GM21529 (cell line): ENCODE measurements at regions not wholly inside any gene's neighbourhood (a gene's known extent, or its start where the extent isn't known, plus 50 kb on each side); places are given as distances from the start of the nearest gene placed in this dataset.
A peak's percentile ranks its signal among the peaks of the same experiment; 100 is the strongest.
"Not testable (repeated sequence)": the region's sequence is repeated elsewhere in the genome, so short reads cannot be mapped to it uniquely, and the experiment has no call there.

Source experiments
- ATAC-seq: cut with Tn5 transposase; IDR thresholded peaks from one replicate; pipeline ENCODE4 v1.9.1; 2021; ENCODE audit not compliant: unreplicated experiment

DNA sequence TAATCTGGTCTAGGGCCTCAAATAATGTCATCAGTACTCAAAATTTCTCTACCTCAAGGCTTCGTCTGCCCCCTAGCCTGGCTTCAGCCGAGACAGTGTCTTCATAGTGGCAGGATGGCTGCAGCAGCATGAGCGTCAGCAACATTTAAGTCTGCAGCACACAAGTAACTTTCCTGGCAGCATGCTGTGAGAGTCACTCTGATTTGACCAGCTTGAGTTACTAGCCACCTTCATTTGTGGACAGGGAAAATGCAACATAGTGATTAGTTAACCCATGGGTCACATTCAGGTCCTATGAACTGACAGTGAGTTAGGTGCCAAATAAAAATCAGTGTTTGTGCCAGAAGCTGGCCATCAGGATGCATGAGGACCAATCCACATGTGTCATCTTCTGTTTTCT, 209.9 kb upstream of the SLC35B3 start:
- no peak for ATAC-seq

DNA sequence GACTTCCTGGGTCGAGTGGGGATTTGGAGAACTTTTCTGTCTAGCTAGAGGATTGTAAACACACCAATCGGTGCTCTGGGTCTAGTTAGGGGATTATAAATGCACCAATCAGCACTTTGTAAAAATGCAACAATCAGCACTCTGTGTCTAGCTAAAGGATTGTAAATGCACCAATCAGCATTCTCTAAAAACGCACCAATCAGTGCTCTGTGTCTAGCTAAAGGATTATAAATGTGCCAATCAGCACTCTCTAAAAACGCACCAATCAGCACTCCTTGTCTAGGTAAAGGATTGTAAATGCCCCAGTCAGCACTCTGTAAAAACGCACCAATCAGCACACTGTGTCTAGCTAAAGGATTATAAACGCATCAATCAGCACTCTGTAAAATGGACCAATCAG, 209.0 kb upstream of the SLC35B3 start:
- no peak for ATAC-seq

DNA sequence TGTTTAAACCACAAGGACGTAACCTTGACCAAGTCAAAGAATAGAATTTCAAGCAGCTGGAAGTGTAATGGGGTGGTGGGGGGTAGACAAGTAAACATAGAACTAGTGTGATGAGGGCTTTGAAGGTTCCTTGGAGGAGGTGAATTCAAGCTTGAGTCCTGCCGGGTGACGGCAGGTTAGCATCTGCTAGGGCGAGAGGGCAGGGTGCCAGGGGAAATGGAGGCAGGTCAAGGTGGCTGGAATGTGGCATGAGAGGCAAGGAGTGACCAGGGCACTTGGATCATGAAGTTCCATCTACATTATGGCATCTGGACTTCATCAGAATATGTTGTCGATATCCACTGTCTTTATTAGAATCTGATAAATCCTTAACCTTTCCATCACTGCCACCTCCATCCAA, 207.5 kb upstream of the SLC35B3 start:
- ATAC-seq, result no peak

DNA sequence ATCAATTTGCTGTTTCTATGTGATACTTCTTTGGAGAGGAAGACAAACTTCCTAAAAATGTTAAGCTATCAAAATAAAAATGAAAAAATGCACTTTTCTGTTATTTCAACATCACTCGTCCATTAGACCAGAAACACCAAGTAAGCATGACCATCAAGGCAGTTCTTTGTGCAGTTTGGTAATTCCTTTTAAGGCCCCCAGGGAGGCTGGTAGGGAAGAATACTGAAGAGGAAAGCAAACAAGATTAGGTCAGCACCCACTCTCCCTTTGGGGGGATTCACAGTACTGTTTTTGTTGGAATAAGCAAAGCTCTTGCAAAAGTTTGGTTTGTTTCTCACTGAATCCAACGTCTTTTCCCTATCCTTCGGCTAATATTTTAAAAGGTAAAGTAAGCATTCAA, 206.8 kb upstream of the SLC35B3 start:
- no peak for ATAC-seq

DNA sequence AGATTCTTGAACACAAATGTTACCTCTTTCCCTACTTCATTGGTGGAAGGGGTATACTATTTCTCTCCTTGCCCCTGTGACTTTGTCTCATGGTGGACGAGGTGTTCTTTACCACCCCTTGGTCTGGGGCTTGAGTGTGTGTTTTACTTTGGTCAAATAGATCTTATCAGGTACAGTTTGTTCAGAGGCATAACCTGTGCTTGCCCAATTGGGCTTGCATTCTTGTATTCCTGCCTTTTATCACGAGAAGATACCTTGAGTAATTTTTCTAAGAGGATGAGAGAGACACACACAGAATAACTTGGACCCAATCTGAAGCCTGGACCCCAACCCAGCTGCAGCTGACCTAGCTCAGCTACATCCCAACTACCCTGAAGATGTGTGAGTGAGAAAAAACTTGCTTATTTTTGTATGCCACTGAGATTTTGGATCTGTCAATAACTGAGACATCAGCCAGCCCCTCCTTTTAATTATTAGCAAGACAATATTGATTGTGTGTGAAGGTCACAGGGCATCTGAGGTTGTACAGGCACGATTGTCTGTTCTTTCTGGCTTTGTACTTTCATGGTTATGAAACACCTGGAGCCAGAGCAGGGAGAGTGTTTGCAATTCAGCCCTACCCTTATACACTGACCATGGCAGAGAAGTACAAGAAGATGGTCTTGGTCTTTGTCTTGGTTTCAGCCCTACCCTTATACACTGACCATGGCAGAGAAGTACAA, 204.7 kb upstream of the SLC35B3 start:
- no peak for ATAC-seq

DNA sequence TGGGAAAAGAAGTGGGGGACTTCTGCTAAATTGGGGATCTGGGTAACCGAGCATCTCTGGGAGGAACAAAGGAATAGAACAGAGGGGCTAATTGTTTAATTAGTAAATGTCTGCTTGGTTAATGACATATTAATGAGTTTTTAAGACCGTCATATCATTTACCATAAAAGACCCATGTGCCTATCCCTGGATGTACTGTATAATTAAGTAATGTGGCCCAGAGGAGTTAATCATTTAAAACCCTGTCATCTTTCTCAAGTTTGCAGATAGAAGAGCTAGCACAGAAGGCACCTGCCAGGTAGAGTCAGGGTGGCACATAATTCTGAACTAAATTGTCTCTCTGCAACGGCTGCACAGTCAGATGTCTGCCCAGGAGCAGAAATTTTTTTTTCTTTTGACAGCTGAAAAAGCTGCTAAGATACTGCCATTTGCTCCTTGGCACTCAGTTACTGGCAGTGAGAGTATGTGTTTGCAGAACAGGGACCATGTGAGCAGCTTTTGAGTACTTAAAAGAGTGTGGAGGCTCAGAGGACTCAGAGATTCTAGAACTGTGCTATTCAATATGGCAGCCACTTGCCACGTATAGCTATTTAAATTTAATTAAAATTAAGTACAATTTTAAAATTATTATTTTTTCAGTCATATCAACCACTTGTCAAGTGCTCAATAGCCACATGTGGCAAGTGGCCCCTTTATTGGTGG, 202.7 kb upstream of the SLC35B3 start:
- ATAC-seq, result no peak

DNA sequence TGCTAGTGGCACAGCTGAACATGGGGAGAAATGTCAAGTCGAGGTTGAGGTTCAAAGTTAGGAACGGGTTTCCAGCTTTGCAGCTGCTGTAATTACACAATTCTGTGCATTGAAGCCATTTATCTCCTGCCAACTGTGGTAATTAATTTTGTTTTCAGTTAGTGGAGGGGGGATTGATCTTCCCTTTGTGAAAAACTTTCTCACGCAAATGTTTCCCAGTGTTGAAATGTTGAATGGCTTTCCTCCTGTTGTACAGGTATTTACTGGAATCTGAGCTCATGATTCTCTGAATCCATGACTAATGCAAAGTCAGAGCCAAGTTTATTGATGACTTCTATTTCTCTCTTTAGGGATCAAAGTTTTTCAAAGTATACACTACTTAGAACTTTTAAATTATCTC, 198.4 kb upstream of the SLC35B3 start:
- ATAC-seq, result no peak

DNA sequence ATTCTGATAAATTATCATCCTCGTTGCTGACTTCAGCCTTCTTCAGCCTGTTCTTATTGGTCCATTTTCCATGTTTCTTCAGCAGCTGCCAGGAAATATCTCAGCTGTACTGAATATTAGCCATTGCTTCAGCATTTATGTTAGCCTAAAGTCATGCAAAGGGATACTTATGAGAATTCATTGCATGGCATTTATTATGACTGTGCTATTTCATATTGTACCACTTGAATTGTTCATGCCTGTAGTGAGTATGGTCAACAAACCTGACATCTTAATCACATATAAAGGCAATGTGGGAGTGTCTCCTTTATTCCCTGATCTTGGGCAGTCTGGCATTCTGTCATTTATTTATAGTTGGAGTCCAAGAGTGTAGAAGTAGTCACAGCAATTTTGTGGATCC, 193.4 kb upstream of the SLC35B3 start:
- ATAC-seq, result no peak

DNA sequence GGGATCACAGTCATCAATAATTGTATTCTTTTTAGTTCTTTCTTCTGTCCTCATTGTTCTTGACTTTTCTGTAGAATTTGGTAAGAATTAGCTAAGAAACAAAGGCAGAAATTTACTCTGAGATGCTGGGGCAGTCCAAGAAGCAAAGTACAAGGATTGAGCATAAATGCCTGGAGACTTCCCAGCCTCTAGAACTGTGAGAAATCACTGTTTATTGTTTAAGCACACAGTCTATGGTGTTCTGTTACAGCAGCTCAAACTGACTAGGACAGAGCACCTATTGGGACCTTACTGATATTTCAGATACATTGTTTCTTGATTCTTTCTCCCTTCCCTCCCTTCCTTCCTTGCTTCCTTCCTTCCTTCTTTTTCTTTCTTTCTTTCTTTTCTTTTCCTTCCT, 192.7 kb upstream of the SLC35B3 start:
- no peak for ATAC-seq

DNA sequence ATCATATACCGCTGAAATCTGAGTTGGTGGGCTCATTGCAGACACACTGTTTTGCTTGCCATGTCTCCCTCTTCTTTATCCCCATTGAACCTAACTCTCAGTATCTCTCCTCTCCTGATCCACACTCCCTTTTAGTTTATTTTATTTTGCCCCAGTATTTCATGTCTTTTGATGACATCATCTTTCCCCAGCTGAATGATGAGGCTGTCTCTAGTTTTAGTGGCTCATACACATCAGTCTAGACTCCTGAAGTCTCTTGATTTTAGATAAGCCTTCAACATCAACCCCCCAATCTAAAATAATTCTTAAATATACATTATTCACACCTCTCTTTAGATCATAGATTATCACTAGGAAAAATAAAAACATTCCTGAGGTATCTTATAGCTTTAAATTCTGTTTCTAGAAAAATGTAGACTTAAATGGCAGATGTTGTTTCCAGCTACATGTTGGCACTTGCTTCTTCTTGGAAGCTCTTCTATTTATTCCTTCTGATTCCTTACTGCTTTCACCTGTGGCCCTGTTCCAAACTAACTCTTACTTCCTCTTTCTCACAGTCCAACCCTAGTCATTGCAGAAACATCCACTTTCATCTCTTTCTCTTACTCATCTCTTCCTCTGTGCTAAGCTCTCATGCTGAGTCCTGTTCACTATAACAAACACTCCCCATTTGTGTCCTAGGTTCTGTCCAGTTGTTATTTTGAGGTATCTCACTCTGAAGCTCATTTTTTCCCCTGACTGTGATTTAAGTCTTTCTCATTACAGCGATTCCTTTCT, 191.9 kb upstream of the SLC35B3 start:
- ATAC-seq, result peak; percentile 89

DNA sequence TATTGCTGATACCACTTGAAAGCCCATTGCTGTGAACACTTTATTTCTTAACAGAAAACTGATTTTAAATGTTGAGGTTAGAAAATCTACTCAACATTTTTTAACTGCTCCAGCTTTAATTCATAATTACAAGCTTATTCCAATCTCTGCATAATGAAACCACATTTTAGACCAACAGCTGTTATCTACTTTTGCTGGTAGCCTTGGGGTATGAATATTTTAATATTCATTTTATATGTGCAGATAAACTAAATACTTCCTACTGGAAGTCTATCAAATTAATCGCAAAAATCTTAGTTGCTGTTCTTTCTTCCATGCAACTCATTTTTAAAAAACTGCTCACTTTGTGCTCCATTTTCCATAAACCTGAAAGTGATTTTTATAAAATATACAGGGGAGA, 189.3 kb upstream of the SLC35B3 start:
- ATAC-seq, result no peak

DNA sequence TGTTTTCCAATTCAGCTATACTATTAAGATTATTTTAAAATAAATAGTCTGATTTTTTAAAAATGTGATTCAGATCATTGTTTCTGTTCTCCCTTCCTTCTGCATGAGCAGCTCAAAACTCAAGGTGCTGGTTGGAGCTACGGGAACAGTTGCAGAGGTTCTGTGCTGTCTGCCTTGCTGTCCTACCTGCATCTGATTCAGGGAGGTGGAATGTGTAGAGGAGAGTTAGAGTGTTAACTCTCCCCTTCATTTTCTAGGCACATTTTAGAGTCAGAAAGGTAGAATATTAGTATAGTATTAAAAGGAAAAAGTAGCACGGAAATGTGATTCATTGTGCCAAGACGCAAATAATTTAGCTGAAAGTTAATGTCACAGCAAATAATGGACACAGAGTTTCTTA, 188.1 kb upstream of the SLC35B3 start:
- no peak for ATAC-seq

DNA sequence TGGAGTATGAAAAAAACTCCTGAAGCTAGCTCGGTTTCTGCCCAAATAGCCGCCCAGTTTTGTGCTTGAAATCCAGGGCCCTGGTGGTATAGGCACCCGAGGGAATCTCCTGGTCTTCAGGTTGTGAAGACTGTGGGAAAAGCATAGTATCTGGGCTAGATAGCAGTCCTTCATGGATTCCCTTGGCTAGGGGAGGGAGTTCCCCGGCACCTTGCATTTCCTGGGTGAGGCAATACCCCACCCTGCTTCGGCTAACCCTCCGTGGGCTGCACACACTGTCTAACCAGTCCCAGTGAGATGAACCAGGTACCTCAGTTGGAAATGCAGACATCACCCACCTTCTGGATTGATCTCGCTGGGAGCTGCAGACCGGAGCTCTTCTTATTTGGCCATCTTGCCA, 184.5 kb upstream of the SLC35B3 start:
- ATAC-seq, result no peak

DNA sequence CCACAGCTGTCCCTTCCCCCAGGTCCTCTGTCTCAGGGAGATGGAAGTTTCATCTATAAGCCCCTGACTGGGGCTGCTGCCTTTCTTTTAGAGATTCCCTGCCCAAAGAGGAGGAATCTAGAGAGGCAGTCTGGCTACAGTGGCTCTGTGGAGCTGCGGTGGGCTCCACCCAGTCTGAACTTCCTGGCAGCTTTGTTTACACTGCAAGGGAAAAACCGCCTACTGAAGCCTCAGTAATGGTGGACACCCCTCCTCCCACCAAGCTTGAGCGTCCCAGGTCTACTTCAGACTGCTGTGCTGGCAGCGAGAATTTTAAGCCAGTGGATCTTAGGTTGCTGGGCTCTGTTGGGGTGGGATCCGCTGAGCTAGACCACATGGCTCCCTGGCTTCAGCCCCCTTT, 184.1 kb upstream of the SLC35B3 start:
- ATAC-seq, result not testable (repeated sequence)

DNA sequence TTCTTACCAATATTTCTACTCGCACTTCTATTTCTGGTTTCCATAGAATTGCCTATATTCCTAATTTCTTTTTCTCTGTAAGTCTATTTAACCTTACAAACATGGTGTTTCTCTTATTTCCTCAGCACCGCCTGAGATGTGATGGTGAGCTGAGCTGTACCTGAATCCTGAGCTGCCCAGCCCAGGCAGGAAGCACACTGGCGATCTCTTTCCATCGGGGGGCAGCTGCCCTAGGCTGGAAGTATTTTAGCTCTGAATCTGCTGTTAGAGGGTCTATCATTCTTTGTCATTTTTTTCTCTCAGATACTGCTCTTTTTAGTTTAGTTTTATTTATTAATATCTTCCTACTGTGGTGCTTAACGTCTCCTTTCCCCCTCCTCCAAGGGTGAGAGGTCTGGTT, 173.4 kb upstream of the SLC35B3 start:
- ATAC-seq, result no peak

DNA sequence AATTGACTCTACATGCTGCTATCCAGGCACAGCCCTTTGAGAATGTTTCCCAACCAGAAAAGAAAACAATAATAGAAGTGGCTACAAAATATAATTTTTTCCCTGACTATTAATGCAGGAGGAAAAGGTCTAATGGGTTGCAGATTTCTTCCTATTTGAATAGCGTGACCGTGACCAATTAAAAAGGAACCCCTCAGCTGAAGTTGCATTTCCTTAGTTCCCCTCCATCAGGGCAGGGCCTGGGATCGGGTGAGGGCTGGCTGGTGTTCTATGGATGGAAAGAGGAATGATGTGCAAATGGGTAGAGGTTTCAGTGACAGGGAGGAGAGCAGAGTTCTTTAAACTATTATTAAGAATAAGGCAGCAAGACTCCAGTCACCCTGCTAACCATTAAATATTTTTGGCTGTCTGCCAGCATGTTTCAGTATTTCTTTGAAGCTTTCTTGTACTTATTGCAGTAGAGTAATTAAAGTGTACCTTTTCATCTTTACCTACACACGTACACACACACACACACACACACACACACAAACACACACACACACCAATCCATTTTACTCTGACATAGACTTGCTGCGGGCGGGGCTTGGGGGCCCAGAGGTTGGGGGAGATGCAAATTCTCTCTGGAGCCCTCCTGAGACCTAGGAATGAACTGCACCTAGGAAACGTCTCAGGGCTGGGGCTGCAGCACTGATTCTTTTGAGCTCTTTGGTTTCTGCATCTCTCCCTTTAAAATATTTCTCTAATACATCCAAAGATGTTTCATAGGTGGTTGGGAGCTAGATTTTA, 154.8 kb upstream of the SLC35B3 start:
- ATAC-seq, result no peak

DNA sequence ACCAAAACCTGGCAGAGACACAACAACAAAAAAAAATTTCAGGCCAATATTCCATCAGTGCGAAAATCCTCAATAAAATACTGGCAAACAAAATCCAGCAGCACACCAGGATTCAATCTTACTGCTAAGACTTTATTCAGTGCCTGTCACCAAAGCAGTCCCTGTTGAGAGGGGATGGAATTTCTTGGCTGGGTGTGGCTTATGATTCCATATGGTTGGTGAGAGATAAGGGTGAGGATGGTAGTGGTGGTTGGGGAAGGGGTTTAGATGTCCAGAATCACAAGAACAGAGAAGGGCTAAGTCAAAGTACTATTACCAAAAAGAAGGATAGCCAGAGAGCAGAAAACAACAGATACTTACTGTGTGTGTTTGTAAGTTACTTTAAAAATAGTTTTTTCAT, 152.8 kb upstream of the SLC35B3 start:
- ATAC-seq, result no peak

DNA sequence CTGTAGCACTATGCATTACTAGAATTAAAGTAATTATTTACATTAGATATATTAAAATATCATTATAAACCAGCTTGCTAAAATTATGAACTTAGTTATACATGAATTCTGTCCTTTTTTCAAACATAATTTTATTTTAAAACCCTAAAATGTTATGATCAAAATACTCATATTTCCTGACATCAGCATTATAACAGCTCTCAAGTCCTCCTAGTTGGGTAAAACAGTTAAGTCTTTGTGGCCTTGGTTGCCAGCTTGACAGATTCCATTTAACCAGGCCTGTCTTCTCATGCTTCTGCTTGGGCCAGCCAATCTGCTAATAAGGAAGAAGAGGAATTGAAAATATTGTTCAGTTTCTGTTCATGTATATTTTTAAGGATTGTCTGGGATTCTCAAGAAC, 147.9 kb upstream of the SLC35B3 start:
- no peak for ATAC-seq

DNA sequence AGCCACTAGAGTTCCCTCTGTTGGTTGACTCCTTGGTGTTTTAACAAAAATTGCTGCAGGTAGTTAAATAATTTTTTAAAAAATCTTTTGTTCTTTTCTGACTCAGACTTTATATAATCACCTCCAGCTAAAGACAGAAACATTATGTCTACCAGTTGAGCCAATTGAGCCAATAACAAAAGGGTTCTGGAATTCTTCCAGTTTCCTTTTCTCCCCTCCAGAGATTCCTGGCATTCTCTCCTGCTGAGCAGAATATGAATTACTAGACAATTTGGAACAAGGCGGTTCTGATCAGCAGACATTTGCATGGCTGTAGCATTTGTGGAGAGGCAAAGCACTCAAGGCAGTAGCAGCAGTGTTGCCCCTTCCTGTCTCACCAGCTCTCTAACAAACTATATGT, 144.0 kb upstream of the SLC35B3 start:
- no peak for ATAC-seq

DNA sequence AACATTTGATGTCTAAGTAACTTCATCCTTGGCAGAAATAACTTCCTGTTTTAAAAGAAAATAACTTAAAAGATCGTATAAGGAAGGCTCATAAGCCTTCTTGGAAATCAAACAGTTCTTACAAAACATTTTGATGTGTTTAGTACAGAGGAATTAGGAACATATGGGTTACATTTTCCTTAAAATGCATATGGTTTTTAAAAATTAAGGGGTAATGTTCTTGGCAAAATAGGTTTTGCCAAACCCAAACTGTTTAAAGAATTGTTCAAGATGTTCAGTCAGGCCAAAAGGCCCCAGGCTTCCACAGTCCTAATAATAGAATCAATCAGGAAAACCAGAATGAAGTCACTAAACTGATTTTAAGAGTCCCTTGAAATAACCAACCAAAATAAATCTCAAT, 142.7 kb upstream of the SLC35B3 start:
- no peak for ATAC-seq

DNA sequence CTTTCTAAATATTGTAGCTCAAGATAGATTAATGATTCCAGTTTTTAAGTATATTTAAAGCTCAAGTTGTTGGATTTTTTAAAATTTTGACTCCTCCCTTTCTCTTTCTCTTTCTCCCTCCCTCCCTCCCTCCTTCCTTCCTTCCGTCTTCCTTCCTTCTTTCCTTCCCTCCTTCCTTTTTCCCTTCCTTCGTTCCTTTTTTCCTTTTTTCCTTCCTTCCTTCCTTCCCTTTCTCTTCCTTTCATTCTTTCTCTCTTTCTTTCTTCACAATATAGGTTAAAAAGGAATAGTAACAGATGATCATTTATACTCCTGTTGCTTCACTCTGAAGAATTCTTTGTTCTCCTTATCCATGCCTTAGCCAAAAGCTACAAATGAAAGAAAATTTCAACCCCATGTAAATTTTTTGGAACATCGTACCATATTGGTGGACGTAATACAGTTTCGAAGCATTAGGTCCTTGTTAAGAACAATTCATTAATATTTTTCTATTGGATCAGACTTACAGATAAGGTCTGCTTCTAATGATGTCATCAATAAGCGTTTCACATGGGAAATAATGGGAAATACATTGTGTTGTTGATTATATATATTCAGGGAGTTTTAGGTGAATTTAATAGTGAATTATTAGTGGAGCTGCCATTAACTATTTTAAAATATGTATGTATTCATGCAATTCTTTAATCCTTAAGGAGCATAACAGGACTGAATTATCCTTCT, 139.6 kb upstream of the SLC35B3 start:
- no peak for ATAC-seq
